HG02970 (cell line): ENCODE measurements at regions not wholly inside any gene's neighbourhood (a gene's known extent, or its start where the extent isn't known, plus 50 kb on each side); places are given as distances from the start of the nearest gene placed in this dataset.
"Not testable (repeated sequence)": the region's sequence is repeated elsewhere in the genome, so short reads cannot be mapped to it uniquely, and the experiment has no call there.

Experiments
- ATAC-seq: cut with Tn5 transposase; IDR thresholded peaks from one replicate; pipeline ENCODE4 v1.9.1; 2021; ENCODE audit warnings: mild to moderate bottlenecking, moderate library complexity, moderate number of reproducible peaks; ENCODE audit not compliant: unreplicated experiment, low FRiP score

DNA sequence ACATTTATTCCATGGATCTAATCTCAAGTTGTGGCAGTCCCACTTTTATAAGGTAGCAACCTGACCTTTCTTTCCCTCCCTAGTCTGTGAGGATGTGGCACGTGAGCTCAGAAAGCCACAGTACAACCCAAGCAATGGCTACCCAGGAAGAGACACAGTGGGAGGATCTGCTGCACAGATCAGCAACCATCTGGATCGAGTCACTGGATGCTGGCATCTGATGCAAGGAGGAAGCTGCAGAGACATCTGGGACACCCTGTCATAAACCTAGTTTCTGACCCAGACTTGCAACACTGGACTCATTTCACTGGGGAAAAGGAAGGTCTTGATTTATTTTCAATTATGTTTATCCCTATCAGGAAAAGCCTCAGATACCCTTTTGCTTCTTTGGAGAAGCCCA lies 327.1 kb downstream of the PAPSS1 start:
- no peak for ATAC-seq

DNA sequence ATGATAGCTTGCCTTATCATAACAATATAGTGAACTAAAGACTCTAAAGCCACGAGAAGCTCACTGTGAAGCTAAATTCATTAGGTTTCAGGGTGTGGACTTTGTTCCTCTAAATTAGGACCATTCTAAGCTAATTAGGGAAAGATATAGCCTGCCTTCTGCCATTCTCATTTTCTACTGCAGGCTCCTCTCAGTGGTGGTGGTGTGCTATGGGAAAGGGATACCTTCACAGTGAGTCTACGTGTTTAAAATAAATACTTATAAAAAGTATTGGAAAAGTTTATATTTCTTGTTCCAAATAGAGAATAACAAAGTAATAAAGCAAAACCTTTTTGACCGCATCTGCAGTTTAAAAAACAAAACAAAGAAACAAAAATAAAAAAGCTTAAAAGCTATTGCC lies 327.7 kb downstream of the PAPSS1 start:
- no peak for ATAC-seq

DNA sequence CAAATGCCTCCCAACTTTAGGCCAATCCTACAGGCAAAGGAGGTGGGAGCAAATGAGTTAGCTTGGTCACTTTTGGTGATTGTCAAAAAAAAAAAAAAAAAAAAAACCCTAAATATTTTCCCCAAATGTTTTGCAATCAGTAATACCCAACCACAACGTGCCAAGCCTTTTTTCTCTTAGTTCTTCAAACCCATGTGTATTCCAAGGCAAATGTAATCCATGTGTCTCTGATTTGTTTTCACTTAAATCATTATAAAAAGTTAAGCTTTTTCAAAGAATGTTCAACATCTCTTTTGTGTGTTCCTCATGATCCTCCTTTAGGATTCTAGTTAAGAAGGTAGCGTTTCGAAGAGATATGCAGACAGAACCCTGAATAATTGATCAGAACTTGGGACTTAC lies 328.4 kb downstream of the PAPSS1 start:
- ATAC-seq, result no peak

GRCh38 chr4:107391009-107391629 lies 328.9 kb downstream of the PAPSS1 start:
- ATAC-seq, result no peak

GRCh38 chr4:107389965-107390364 lies 330.1 kb downstream of the PAPSS1 start:
- no peak for ATAC-seq

GRCh38 chr4:107388736-107389274 lies 331.2 kb downstream of the PAPSS1 start:
- ATAC-seq, result no peak

- ATAC-seq, result no peak
Observed at GRCh38 chr4:107380836-107381438, 339.1 kb downstream of the PAPSS1 start.

DNA sequence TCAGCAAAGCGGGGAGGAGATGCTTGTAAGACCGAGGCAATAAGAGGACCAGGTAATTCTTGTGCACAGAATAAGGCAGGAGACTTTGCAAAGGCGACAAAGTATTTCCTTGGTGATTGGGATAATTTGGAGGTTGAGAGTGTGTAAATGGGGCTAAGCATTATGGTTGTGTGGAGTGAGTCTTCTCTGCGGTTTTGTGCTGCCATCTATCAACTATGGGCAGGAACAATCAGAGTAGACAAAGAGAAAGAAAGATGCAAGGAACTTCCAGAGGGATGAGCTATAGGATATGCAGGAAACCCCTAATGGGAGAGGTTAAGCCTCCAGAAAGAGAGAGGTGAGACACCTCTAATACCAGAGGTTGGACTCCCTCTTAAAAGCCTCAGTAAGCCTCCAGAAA lies 339.8 kb downstream of the PAPSS1 start:
- no peak for ATAC-seq

- no peak for ATAC-seq
Observed at GRCh38 chr4:107379054-107379869, 340.8 kb downstream of the PAPSS1 start.

DNA sequence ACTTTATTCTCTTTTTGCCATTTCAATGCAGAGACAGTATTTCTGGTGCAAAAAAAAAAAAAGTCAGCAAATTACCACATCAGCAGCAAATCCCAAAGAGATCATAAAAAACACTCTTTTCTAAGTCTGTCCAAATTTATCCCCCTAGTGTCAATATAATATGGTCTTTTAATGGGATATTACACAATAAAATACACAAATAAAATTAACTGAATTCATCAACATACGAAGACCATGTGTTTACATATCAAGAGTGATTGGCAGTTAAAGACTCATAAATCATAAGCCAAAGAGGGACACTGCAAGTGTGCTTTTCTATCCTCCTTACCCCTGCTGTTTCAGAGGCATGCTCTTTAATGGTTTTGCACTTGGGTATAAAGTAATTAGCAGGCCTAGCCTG lies 340.2 kb upstream of the DKK2 start:
- no peak for ATAC-seq

GRCh38 chr4:107366900-107367299 lies 330.8 kb upstream of the DKK2 start:
- ATAC-seq, result no peak

DNA sequence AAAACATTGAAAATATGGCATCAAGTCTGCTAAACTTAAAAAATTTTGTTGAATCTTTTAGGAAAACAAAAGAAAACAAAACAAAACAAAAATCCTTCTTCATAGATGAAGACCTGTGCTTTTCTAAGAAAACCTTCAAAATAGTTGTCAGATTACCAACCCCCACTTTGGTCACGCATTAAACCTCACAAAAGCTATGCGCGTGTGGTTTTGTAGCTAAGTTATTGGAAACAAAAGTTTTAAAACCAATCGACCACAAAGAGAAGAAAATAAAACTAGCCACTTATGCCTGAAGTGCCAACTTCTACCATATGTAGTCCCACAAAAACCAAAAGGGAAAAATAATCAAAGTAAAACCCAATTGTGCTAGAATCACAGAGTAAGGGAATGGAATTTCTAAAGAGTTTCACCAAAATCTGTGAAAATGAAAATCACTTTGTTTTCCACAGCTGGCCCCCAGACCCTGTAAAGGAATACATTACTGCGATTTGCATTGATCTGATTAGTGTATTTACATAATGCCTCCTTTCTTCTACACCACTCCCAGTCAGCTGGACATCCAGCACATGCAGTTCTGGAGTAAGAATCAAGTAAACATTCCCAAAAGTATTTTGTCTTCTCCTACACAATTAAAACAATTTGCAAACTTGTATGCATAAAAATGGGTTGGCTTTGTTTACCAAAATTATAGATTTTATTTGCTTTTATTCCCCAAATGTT lies 330.1 kb upstream of the DKK2 start:
- no peak for ATAC-seq

DNA sequence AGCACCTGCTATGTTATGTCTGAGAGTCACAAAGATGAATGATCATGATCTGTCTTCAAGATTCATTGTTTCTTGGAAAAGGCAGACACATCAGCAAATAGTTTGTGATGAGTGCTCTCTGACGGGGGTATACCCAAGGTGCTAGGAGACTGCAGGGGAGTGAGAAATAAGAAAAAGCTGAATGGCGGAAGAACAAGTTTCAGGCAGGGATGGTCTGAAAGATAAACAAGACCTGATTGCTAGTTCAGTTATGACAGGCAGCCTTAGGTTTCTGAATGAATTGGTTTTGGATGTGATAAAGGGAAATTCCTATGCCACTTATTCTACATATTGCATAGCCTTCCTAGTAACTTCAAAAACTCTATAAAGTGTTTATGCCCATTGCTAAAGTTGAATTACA lies 327.0 kb upstream of the DKK2 start:
- ATAC-seq, result no peak

GRCh38 chr4:107359208-107359607 lies 323.1 kb upstream of the DKK2 start:
- ATAC-seq, result no peak

- not testable (repeated sequence) for ATAC-seq
Observed at GRCh38 chr4:107354304-107354703, 318.2 kb upstream of the DKK2 start.

GRCh38 chr4:107351196-107351595 lies 315.1 kb upstream of the DKK2 start:
- ATAC-seq, result no peak

GRCh38 chr4:107349732-107350131 lies 313.6 kb upstream of the DKK2 start:
- no peak for ATAC-seq

DNA sequence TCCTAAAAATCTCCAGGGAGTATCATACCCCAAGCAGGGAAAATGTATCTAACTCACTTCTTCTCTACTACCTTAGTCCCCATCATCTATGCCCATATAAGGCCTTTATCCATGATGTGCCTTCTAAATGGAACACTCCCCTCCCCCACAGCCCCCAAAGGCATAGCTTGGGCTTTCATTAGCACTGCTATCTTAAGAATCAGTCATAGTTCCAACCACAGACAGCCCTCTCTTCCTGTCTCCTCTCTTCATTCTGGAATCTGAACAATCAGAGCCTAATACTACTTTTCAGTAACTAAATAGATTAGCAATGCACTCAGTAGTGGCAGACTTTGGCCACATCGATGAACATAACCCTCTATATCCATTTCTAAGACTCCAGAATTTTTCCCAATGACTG lies 313.2 kb upstream of the DKK2 start:
- no peak for ATAC-seq

- ATAC-seq, result no peak
Observed at GRCh38 chr4:107348188-107349050, 312.3 kb upstream of the DKK2 start.

- ATAC-seq, result no peak
Observed at GRCh38 chr4:107333518-107333917, 297.4 kb upstream of the DKK2 start.
